ENCODE measurements at regions not wholly inside any gene's neighbourhood (a gene's known extent, or its start where the extent isn't known, plus 50 kb on each side); places are given as distances from the start of the nearest gene placed in this dataset.

GRCh38 chr5:126311766-126312165 is 111.4 kb upstream of the GRAMD2B start:
- H3K27ac Mint-ChIP-seq, result no peak overlapping the region
- H3K27me3 Mint-ChIP-seq, result peaks cover 36% of the 10 kb centered on the region
- POLR2A ChIA-PET, result no interaction called here
- no peaks in the 10 kb centered on the region for H3K36me3 ChIP-seq (ENCODE audit: insufficient read depth, low read length)
- H3K4me1 Mint-ChIP-seq (ENCODE audit: low read depth), result no peaks in the 10 kb centered on the region
- CTCF ChIA-PET, result no interaction called here
- no peaks in the 10 kb centered on the region for H3K36me3 Mint-ChIP-seq (ENCODE audit: low read depth)
- H3K27ac ChIP-seq (ENCODE audit: low read depth in 1 of 2, low read length in 2 of 2), result no peak overlapping the region
- TF ChIP-seq, protein P1, sequence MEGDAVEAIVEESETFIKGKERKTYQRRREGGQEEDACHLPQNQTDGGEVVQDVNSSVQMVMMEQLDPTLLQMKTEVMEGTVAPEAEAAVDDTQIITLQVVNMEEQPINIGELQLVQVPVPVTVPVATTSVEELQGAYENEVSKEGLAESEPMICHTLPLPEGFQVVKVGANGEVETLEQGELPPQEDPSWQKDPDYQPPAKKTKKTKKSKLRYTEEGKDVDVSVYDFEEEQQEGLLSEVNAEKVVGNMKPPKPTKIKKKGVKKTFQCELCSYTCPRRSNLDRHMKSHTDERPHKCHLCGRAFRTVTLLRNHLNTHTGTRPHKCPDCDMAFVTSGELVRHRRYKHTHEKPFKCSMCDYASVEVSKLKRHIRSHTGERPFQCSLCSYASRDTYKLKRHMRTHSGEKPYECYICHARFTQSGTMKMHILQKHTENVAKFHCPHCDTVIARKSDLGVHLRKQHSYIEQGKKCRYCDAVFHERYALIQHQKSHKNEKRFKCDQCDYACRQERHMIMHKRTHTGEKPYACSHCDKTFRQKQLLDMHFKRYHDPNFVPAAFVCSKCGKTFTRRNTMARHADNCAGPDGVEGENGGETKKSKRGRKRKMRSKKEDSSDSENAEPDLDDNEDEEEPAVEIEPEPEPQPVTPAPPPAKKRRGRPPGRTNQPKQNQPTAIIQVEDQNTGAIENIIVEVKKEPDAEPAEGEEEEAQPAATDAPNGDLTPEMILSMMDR (IDR thresholded peaks at IDR 0.05), result no peak
- H3K9me3 ChIP-seq (ENCODE audit: control insufficient read depth in 1 of 2, insufficient read depth in 1 of 2, low read length in 2 of 2), result no peaks in the 10 kb centered on the region
- intact Hi-C loops (cut with DNase I, micrococcal nuclease), result no loop called here
- no peak for DNase-seq
- H3K4me3 Mint-ChIP-seq, result no peak overlapping the region
- ATAC-seq (ENCODE audit: poor library complexity), result no peak
- peaks cover 0 to 7% of the 10 kb centered on the region in 2 experiments for H3K27me3 ChIP-seq (ENCODE audit: control insufficient read depth in 1 of 2, insufficient read depth in 2 of 2, low read length in 2 of 2)
- no peaks in the 10 kb centered on the region for H3K9me3 Mint-ChIP-seq
- H3K4me3 ChIP-seq (ENCODE audit: low read length), result no peak overlapping the region
- no peaks in the 10 kb centered on the region for H3K4me1 ChIP-seq (ENCODE audit: insufficient read depth, low read length)

DNA sequence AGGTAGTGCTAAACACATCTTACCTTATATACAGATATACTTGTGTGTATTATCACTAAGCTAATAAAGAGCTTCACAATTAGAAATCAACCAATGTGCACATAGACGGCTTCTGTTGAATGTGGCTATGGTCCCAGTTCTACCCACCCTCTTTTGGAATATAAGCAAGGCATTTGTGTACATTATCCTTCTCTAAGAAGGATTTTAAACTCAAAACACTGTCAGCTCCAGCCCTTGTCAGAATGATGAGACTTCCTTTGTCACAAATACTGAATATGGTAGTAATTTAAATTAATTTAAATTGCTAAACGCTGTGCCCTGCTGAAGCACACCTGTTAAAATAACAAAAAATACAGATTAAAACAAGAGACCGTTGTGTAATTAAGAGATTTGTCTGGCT is 107.9 kb upstream of the GRAMD2B start:
- no peaks in the 10 kb centered on the region for H3K4me1 Mint-ChIP-seq (ENCODE audit: low read depth)
- TF ChIP-seq, protein P1 (IDR thresholded peaks at IDR 0.05), result no peak
- Histone ChIP-seq H3K27ac (ENCODE audit: low read depth in 1 of 2, low read length in 2 of 2) (no peak overlapping the region), H3K4me3 (ENCODE audit: low read length) (no peak overlapping the region), H3K36me3 (ENCODE audit: insufficient read depth, low read length) (no peaks in the 10 kb centered on the region), H3K9me3 (ENCODE audit: control insufficient read depth in 1 of 2, insufficient read depth in 1 of 2, low read length in 2 of 2) (no peaks in the 10 kb centered on the region), H3K27me3 (ENCODE audit: control insufficient read depth in 1 of 2, insufficient read depth in 2 of 2, low read length in 2 of 2) (peaks cover 0 to 11% of the 10 kb centered on the region in 2 experiments), H3K4me1 (ENCODE audit: insufficient read depth, low read length) (no peaks in the 10 kb centered on the region)
- no peak overlapping the region for H3K4me3 Mint-ChIP-seq
- POLR2A ChIA-PET, result no interaction called here
- peaks cover 32% of the 10 kb centered on the region for H3K27me3 Mint-ChIP-seq
- no peak overlapping the region for H3K27ac Mint-ChIP-seq
- DNase-seq, result no peak
- H3K36me3 Mint-ChIP-seq (ENCODE audit: low read depth), result no peaks in the 10 kb centered on the region
- H3K9me3 Mint-ChIP-seq, result no peaks in the 10 kb centered on the region
- CTCF ChIA-PET, result interaction anchor here (1.2 kb wide), 1 partner anchor 17 kb away, joined by 3 read pairs; no protein-coding TSS in a partner anchor
- intact Hi-C loops (cut with DNase I, micrococcal nuclease), result no loop called here
- no peak for ATAC-seq (ENCODE audit: poor library complexity)

DNA sequence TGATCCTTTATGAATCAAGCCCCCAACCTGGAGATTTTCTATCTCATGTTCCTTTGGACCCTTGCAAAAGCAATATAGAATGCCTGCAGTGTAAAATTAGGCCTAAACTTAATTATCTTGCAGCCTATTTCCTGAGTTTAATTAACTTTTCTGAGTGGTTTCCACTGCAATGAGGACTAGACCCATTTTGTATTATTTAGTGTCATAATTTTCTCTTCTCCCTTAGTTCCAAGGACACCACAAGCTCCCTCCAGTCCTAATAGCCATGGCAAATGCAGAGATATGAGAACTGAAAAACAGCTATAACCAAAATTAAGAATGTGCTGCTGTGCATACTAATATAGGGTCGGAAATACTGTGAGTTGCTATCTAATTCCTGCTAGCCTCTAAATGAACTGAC is 90.9 kb upstream of the GRAMD2B start:
- H3K4me3 Mint-ChIP-seq, result no peak overlapping the region
- ATAC-seq (ENCODE audit: poor library complexity), result no peak
- TF ChIP-seq, protein P1 (IDR thresholded peaks at IDR 0.05), result no peak
- H3K4me1 Mint-ChIP-seq (ENCODE audit: low read depth), result no peaks in the 10 kb centered on the region
- H3K36me3 Mint-ChIP-seq (ENCODE audit: low read depth), result no peaks in the 10 kb centered on the region
- no peaks in the 10 kb centered on the region for H3K9me3 Mint-ChIP-seq
- Histone ChIP-seq H3K27me3 (ENCODE audit: control insufficient read depth in 1 of 2, insufficient read depth in 2 of 2, low read length in 2 of 2) (no peaks in the 10 kb centered on the region), H3K4me3 (ENCODE audit: low read length) (no peak overlapping the region), H3K27ac (ENCODE audit: low read depth in 1 of 2, low read length in 2 of 2) (no peak overlapping the region), H3K4me1 (ENCODE audit: insufficient read depth, low read length) (no peaks in the 10 kb centered on the region), H3K36me3 (ENCODE audit: insufficient read depth, low read length) (no peaks in the 10 kb centered on the region), H3K9me3 (ENCODE audit: control insufficient read depth in 1 of 2, insufficient read depth in 1 of 2, low read length in 2 of 2) (no peaks in the 10 kb centered on the region)
- no peak for DNase-seq
- no peak overlapping the region for H3K27ac Mint-ChIP-seq
- intact Hi-C loops (cut with DNase I, micrococcal nuclease), result loop anchor here in 1 of 2 experiments (10.0 kb wide), 1 partner anchor 982 kb away; no protein-coding TSS in a partner anchor
- peaks cover 23% of the 10 kb centered on the region for H3K27me3 Mint-ChIP-seq
- ChIA-PET POLR2A (no interaction called here), CTCF (interaction anchor here (1.1 kb wide), 1 partner anchor 17 kb away, joined by 3 read pairs; no protein-coding TSS in a partner anchor)

All from CD4-positive, alpha-beta T cell (primary cell).